K562 (cell line): ENCODE measurements at regions not wholly inside any gene's neighbourhood (a gene's known extent, or its start where the extent isn't known, plus 50 kb on each side); places are given as distances from the start of the nearest gene placed in this dataset.

Source experiments
- ATAC-seq: fragments of 200-7000 bp; cut with Tn5 transposase; 3 replicates; pipeline ENCODE4 v1.9.1; 2020; ENCODE audit warnings: moderate library complexity
- BruUV-seq: library from RNA; stranded (reverse); fragments of 400-500 nt; replicated peaks from 2 replicates; lab custom pipeline; 2021; lab: Mats Ljungman, UMichigan
- CTCF ChIA-PET: fragments of 300-600 bp; formaldehyde crosslinking; extraction: SDS; loops from one replicate; lab custom pipeline; 2021; ENCODE audit warnings: low intra/inter-chr PET ratio; lab: Yijun Ruan, JAX
- POLR2A ChIA-PET: fragments of 300-600, 350-650 bp; sonication (Branson Sonifier 250); formaldehyde crosslinking; extraction: SDS; loops from one replicate; lab custom pipeline; 2021; ENCODE audit warnings: antibody characterized with exemption, inconsistent platforms; lab: Yijun Ruan, JAX
- DNase-seq, 4 experiments: peaks; one replicate each; pipeline versions ENCODE4 v3.0.0 to v3.0.0-alpha.2; 2011 to 2018; ENCODE audit warnings: low spot score in 3 of 4, mixed read lengths in 3 of 4; ENCODE audit errors: extremely low read depth in 1 of 4
- FAIRE-seq: peaks from 2 replicates; lab custom pipeline; 2011; peaks lifted over from hg19 to GRCh38; lab: Jason Lieb, UNC
- H2AFZ ChIP-seq: 2 replicates; pipeline ENCODE4 v1.6.0; 2011; ENCODE audit warnings: low read depth, low read length, control low read depth, inconsistent platforms
- H3K27ac ChIP-seq: fragments of 200-600 bp; 3 replicates; pipeline ENCODE4 v1.8.0; 2011; ENCODE audit warnings: low read depth, mild to moderate bottlenecking, control low read depth, inconsistent platforms, low read length, moderate library complexity, mixed read lengths; ENCODE audit errors: extremely low read depth
- H3K27me3 ChIP-seq, 2 experiments: fragments of 300-600 bp in 1 of 2; 2 replicates in 1 of 2; 3 replicates in 1 of 2; pipeline versions ENCODE4 v1.6.0 to v1.8.0; 2011; ENCODE audit warnings: inconsistent platforms in 2 of 2, low read length in 2 of 2, mild to moderate bottlenecking in 1 of 2, mixed read lengths in 1 of 2, moderate library complexity in 1 of 2; ENCODE audit not compliant: control insufficient read depth in 2 of 2, insufficient read depth in 2 of 2
- H3K36me3 ChIP-seq: fragments of 300-600 bp; 3 replicates; pipeline ENCODE4 v1.8.0; 2011; ENCODE audit warnings: mild to moderate bottlenecking, low read length, inconsistent platforms; ENCODE audit not compliant: control insufficient read depth, insufficient read depth
- H3K4me1 ChIP-seq, 2 experiments: fragments of 200-600 bp in 1 of 2; replicated peaks in 1 of 2; 2 replicates in 1 of 2; 3 replicates in 1 of 2; pipeline versions ENCODE4 v1.5.1 to v1.8.0; 2011; ENCODE audit warnings: inconsistent platforms in 2 of 2, low read length in 2 of 2, mild to moderate bottlenecking in 1 of 2, mixed read lengths in 1 of 2, moderate library complexity in 1 of 2; ENCODE audit not compliant: control insufficient read depth in 2 of 2, insufficient read depth in 2 of 2
- H3K4me2 ChIP-seq: 2 replicates; pipeline ENCODE4 v1.6.1; 2011; ENCODE audit warnings: low read length, control low read depth, inconsistent platforms, mixed read lengths; ENCODE audit not compliant: insufficient read depth
- H3K4me3 ChIP-seq: fragments of 200-600 bp; sonication (generic), shearing (Covaris generic); 2 replicates; pipeline ENCODE4 v1.5.1; 2016; ENCODE audit warnings: control low read depth, inconsistent platforms
- H3K79me2 ChIP-seq: fragments of 200-600 bp; 3 replicates; pipeline ENCODE4 v1.8.0; 2011; ENCODE audit warnings: low read length, inconsistent platforms; ENCODE audit not compliant: control insufficient read depth, insufficient read depth
- H3K9ac ChIP-seq, 2 experiments: 2 replicates each; pipeline versions ENCODE4 v1.6.0 to v1.6.1; 2011; ENCODE audit warnings: low read depth in 2 of 2, low read length in 2 of 2, control low read depth in 1 of 2, inconsistent platforms in 1 of 2, mild to moderate bottlenecking in 1 of 2, mixed read lengths in 1 of 2; ENCODE audit not compliant: insufficient read depth in 1 of 2
- H3K9me1 ChIP-seq: one replicate; pipeline ENCODE4 v1.6.0; 2011; ENCODE audit warnings: inconsistent platforms, mild to moderate bottlenecking, low read length, moderate library complexity; ENCODE audit not compliant: control insufficient read depth, insufficient read depth
- H3K9me3 ChIP-seq: replicated peaks from 2 replicates; pipeline ENCODE4 v1.5.1; 2011; ENCODE audit warnings: low read depth, low read length, inconsistent platforms; ENCODE audit not compliant: control insufficient read depth, insufficient read depth
- H4K20me1 ChIP-seq: replicated peaks from 2 replicates; pipeline ENCODE4 v1.6.1; 2011; ENCODE audit warnings: low read length, inconsistent platforms, mixed read lengths; ENCODE audit not compliant: control insufficient read depth, insufficient read depth
- CEBPG ChIP-seq, 3 experiments: fragments of 200-800 bp in 1 of 3; sonication (Bioruptor generic) in 1 of 3; sonication (generic) in 1 of 3; formaldehyde crosslinking in 1 of 3; IDR thresholded peaks in 2 of 3; conservative IDR thresholded peaks in 1 of 3; 2 replicates each; pipeline versions ENCODE4 v1.6.1 to v1.8.0; 2016 to 2022; ENCODE audit warnings: missing compliant biosample characterization in 2 of 3, missing genetic modification characterization in 2 of 3, mild to moderate bottlenecking in 1 of 3, missing genetic modification reagents in 1 of 3
- KAT2B ChIP-seq: IDR thresholded peaks from one replicate; pipeline ENCODE4 v1.6.1; 2012; ENCODE audit warnings: low read depth, mild to moderate bottlenecking, control low read depth, inconsistent platforms, low read length, moderate library complexity
- MTF1 ChIP-seq: fragments of 250-450 bp; sonication (Bioruptor Pico); IDR thresholded peaks from 2 replicates; pipeline ENCODE4 v1.9.0; 2021; ENCODE audit warnings: moderate library complexity, mild to moderate bottlenecking, inconsistent platforms, borderline replicate concordance
- NELFE ChIP-seq: IDR thresholded peaks from 2 replicates; pipeline ENCODE4 v1.6.1; 2011; ENCODE audit warnings: mild to moderate bottlenecking; ENCODE audit not compliant: insufficient read depth, insufficient read length
- PHTF2 ChIP-seq: fragments of 250-450 bp; sonication (Bioruptor Pico); IDR thresholded peaks from 2 replicates; pipeline ENCODE4 v1.5.0; 2021; ENCODE audit warnings: mild to moderate bottlenecking
- PTTG1 ChIP-seq: fragments of 450-650 bp; IDR thresholded peaks from 2 replicates; pipeline ENCODE4 v1.6.1; 2016; ENCODE audit warnings: low read depth, mild to moderate bottlenecking, missing genetic modification characterization, missing compliant biosample characterization
- SIN3A ChIP-seq, 2 experiments: fragments of 150-350 bp in 1 of 2; IDR thresholded peaks; 2 replicates each; pipeline ENCODE4 v1.6.1; 2011 to 2016; ENCODE audit warnings: borderline replicate concordance in 2 of 2, low read depth in 2 of 2, low read length in 2 of 2, mild to moderate bottlenecking in 2 of 2, moderate library complexity in 2 of 2; ENCODE audit not compliant: control insufficient read depth in 1 of 2
- SRF ChIP-seq, 2 experiments: fragments of 250-450, 450-650 bp in 1 of 2; sonication (Bioruptor Pico) in 1 of 2; sonication (generic) in 1 of 2; formaldehyde crosslinking; IDR thresholded peaks; 2 replicates each; pipeline versions ENCODE4 v1.5.0 to v1.5.1; 2020 to 2022; ENCODE audit warnings: mild to moderate bottlenecking in 1 of 2, missing genetic modification reagents in 1 of 2
- TAF7 ChIP-seq: fragments of 450-650 bp; IDR thresholded peaks from 2 replicates; pipeline ENCODE4 v1.6.1; 2016; ENCODE audit warnings: missing genetic modification characterization, missing compliant biosample characterization
- TGIF2 ChIP-seq: sonication (generic); formaldehyde crosslinking; IDR thresholded peaks from 2 replicates; pipeline ENCODE4 v1.8.1; 2022; ENCODE audit warnings: mild to moderate bottlenecking, missing genetic modification reagents, moderate library complexity
- ZBTB7A ChIP-seq: IDR thresholded peaks from 2 replicates; pipeline ENCODE4 v1.6.1; 2011; ENCODE audit warnings: low read depth, mild to moderate bottlenecking, low read length, moderate library complexity, borderline replicate concordance; ENCODE audit not compliant: control insufficient read depth
- ZNF584 ChIP-seq: fragments of 200-800 bp; sonication (Bioruptor generic); IDR thresholded peaks from 2 replicates; pipeline ENCODE4 v1.6.1; 2016; ENCODE audit warnings: low read depth, mild to moderate bottlenecking, missing genetic modification characterization, missing compliant biosample characterization
- WGBS: fragments of 100-300 bp; shearing (Covaris generic); methylation state at CpG from one replicate; pipeline ENCODE4 v1.1.6; 2016; ENCODE audit warnings: low coverage, mixed read lengths; ENCODE audit not compliant: insufficient coverage; ENCODE audit errors: missing lambda C conversion rate; 5-methylcytosine and 5-hydroxymethylcytosine counted together
- in situ Hi-C: fragments of 300-500 bp; cut with MboI; formaldehyde crosslinking; loops from 4 replicates; pipeline ENCODE4 v1.15.0; 2018; ENCODE audit warnings: inconsistent platforms, mixed read lengths
- intact Hi-C: fragments of 100-400 bp; cut with micrococcal nuclease; formaldehyde crosslinking; loops from 2 replicates; pipeline ENCODE4 v1.14.2; 2022
- TF ChIP-seq, protein P1 (sequence below): fragments of 450-650 bp; formaldehyde crosslinking; IDR thresholded peaks from 2 replicates; pipeline ENCODE4 v1.4.0; 2022; ENCODE audit warnings: missing genetic modification characterization
- TF ChIP-seq, protein P2 (sequence below): IDR thresholded peaks from 2 replicates; pipeline ENCODE4 v1.6.1; 2014; ENCODE audit warnings: antibody characterized with exemption
- TF ChIP-seq, protein P3 (sequence below): sonication (generic); formaldehyde crosslinking; IDR thresholded peaks from 2 replicates; pipeline ENCODE4 v1.8.0; 2022; ENCODE audit warnings: mild to moderate bottlenecking, low read depth, missing genetic modification reagents

DNA sequence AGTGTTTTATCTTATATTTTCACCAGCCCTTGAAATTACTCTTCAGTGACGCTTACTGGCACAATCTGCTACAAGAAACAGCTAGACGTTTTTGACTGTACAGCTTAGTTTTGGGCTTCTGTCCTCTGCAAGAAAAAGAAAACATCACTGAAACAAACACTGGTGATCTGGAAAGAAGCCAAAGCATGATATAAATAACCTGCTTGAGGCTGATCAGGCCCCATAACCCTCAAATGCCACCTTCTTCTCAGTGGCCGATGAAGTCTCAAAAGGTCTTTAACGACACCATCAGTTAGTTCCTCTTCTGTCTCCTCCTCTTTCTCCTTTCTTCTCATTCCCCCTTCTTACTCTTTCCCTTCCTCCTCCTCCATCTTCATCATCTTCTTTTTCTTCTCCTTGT, 942.3 kb upstream of the TMEM132C start (continued):
- TF ChIP-seq CEBPG (CRISPR knock-in tag; IDR thresholded peaks at IDR 0.05) = no peak
- no peak for TF ChIP-seq CEBPG (tag; conservative IDR thresholded peaks at IDR 0.05 in 1 of 2, IDR thresholded peaks at IDR 0.05 in 1 of 2)

DNA sequence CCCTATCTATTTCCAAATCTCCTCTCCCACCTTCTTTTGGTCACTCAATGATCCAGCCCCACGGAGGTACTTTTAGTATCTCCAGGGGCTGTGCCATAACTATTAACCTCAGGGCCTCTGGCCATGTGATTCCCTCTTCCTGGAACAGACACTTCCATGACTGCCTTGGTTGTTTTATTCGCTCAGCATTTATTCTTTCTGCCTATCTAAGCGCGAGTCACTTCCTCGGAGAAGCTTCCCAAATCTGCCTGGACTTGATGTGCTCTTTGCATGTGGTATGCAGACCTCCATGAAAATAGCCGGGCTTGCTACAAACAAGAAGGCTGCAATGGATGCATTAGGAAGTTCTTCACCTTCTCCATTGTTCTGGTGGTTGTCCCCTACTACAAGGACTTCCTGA, 939.0 kb upstream of the TMEM132C start:
- no peaks in the 10 kb centered on the region for H3K79me2 ChIP-seq
- ATAC-seq (no peak), FAIRE-seq (no peak), DNase-seq (no peak)
- no peak overlapping the region for H2AFZ ChIP-seq
- intact Hi-C loops = no loop called here
- no peaks in the 10 kb centered on the region for H4K20me1 ChIP-seq
- CTCF ChIA-PET = no interaction called here
- H3K4me3 ChIP-seq = no peak overlapping the region
- WGBS = 1% methylated on average over 6 of the region's 6 CpGs
- no peaks in the 10 kb centered on the region for H3K36me3 ChIP-seq
- H3K4me1 ChIP-seq = no peaks in the 10 kb centered on the region
- no TSS peak for BruUV-seq
- 0 out of 5 replicates have a peak, but pooled peaks cover 0 to 3% of the 10 kb centered on the region in 2 experiments for H3K27me3 ChIP-seq
- H3K4me2 ChIP-seq = no peak overlapping the region
- no peaks in the 10 kb centered on the region for H3K9me3 ChIP-seq
- in situ Hi-C loops = no loop called here
- no peak overlapping the region for H3K27ac ChIP-seq
- no peaks in the 10 kb centered on the region for H3K9me1 ChIP-seq
- POLR2A ChIA-PET = no interaction called here
- no peak overlapping the region for H3K9ac ChIP-seq
- TF ChIP-seq SIN3A (IDR thresholded peaks at IDR 0.05; ENCODE audit: borderline replicate concordance in 2 of 2, control insufficient read depth in 1 of 2, low read depth in 2 of 2, low read length in 2 of 2) (no peak), ZNF584 (CRISPR knock-in tag) (no peak), SRF (CRISPR knock-in tag; IDR thresholded peaks at IDR 0.05) (no peak), MTF1 (CRISPR knock-in tag) (no peak), PTTG1 (tag) (no peak), NELFE (no peak), KAT2B (no peak), TGIF2 (CRISPR knock-in tag) (no peak), TAF7 (no peak), ZBTB7A (no peak), PHTF2 (CRISPR knock-in tag) (no peak)
- TF ChIP-seq, protein P1, sequence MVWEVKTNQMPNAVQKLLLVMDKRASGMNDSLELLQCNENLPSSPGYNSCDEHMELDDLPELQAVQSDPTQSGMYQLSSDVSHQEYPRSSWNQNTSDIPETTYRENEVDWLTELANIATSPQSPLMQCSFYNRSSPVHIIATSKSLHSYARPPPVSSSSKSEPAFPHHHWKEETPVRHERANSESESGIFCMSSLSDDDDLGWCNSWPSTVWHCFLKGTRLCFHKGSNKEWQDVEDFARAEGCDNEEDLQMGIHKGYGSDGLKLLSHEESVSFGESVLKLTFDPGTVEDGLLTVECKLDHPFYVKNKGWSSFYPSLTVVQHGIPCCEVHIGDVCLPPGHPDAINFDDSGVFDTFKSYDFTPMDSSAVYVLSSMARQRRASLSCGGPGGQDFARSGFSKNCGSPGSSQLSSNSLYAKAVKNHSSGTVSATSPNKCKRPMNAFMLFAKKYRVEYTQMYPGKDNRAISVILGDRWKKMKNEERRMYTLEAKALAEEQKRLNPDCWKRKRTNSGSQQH (CRISPR knock-in tag) = no peak
- TF ChIP-seq, protein P2, sequence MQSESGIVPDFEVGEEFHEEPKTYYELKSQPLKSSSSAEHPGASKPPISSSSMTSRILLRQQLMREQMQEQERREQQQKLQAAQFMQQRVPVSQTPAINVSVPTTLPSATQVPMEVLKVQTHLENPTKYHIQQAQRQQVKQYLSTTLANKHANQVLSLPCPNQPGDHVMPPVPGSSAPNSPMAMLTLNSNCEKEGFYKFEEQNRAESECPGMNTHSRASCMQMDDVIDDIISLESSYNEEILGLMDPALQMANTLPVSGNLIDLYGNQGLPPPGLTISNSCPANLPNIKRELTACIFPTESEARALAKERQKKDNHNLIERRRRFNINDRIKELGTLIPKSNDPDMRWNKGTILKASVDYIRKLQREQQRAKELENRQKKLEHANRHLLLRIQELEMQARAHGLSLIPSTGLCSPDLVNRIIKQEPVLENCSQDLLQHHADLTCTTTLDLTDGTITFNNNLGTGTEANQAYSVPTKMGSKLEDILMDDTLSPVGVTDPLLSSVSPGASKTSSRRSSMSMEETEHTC = no peak
- TF ChIP-seq, protein P3, sequence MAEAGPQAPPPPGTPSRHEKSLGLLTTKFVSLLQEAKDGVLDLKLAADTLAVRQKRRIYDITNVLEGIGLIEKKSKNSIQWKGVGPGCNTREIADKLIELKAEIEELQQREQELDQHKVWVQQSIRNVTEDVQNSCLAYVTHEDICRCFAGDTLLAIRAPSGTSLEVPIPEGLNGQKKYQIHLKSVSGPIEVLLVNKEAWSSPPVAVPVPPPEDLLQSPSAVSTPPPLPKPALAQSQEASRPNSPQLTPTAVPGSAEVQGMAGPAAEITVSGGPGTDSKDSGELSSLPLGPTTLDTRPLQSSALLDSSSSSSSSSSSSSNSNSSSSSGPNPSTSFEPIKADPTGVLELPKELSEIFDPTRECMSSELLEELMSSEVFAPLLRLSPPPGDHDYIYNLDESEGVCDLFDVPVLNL (CRISPR knock-in tag) = no peak
